ENCODE measurements at regions not wholly inside any gene's neighbourhood (a gene's known extent, or its start where the extent isn't known, plus 50 kb on each side); places are given as distances from the start of the nearest gene placed in this dataset.

DNA sequence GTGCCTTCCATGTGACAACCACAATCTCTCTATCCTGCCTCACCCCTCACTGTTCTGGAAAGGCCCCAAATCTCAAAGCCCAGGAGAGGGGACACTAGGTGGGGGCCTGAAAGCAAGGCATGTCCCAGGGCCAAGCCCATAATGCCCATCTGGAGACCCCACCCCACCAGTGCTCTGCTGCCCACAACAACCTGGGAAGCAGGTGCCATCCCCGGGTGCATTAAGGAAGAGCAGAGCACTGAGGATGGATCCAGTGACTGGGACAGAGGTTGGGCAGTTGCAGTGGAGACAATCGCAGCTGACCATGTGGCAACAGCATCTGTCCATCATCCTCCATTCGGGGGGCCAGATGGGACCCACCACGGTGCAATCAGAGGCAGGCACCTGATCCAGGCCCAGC is 106.2 kb upstream of the PRR20G start:
- no peak for DNase-seq

DNA sequence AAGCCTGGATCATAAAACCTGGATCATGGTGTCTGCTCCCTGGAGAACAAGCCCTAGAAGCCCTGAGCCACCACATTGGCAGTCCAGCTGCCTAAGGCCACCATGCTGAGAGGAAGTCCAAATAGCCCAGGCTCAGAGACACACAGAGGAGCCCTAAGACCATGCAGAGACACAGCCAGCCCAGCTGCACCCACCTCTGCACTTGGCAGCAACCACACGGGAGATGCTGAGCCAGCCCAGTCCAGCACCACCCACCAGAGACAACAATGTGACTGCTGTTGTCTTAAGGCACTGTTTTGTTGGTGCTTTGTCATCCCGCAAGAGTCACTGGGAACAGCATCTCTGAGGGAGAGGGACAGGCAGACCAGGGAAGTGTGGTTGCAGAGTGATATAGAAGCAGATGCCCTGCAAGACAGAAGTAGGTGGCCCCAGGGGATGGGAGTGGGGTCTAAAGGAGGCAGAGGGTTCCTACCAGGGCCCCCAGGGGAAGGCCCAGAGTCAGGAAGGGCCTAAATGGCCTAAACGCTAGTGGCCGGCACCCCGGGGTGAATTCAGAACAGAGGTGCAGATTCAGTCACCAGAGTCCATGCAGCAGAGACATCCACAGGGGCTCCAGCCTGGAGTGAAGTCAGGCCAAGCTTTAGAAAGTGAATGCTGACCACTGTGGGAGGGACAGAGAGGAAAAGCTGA is 105.4 kb upstream of the PRR20G start:
- DNase-seq: no peak

DNA sequence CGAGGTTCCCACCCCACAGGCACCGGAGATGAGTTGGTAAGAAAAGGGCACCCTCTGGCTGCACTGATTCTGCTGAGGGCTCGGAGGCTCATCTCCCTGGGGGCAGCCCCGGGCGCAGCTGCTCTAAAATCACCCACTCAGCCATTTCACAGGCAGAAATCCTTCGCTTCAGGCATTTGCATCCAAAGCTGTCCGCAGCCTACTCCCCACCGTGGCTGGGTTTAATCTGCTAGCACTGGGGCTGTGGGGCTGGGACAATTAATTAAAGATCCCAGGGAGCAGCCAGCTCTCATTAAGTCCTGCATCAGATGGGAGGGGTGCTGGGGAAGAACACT is 104.3 kb upstream of the PRR20G start:
- DNase-seq: no peak

DNA sequence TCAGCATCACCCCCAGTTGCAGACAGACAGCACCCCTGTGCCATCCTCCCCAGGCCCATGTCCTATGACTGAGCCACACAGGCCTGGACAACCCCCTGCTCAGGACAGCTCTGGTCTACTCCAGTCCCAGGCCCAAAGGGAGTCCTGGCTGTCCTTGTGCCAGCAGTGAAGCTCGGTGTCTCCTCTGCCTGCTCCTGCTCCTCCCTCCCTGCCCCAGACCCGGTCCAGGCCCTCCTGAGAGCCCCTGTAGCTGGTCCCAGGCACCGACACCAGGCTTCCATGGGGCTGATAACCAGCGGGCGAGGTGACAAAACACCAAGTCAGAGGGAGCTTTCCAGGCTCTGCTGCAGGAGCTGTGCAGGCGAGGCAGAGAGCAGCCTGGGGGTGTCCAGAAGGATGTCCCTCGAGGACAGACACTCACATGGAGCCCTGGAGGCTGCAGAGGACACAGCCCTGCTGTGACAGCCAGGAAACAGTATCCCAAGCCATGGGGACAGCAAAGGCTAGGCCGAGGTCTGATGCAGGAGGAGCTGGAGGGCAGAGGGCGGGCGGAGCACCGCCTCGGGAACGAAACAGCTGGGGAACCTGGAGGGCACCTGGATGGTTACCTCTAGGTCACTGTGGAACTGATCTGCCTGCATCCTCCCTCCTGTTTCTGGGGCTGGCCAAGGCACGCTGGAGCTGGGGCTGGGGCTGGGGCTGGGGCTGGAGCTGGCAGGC is 103.8 kb upstream of the PRR20G start:
- no peak for DNase-seq

DNA sequence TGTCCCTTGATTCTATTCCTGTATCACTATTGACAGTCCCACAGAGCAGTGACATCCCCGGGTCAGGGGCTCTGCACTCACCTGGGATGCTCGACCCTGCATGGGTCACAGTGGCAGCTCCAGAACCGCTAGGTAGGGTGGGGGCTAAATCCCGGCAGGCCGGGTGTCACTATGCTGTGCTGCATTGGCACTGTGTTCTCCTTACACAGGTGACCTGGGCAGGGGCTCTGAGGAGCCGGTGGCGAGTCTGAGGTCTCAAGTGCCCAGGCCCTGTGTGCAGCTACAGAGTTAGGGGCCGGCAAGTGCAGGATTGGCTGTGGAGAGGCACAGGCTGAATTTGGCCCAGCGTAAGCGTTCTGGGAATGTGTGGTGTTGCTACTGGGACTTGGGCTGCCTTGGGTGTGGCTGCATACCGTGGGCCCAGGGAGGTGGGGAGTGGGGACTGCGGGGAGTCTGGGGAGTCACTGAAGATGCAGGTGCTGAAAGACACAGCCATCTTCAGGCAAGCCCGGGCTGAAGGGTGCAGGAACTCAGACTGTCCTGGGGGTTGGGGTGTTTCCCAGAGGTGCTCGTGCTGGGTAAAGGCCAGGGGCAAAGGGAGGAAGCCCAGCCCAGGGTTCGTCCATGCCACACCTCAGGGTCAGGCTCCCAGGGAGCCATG is 102.6 kb upstream of the PRR20G start:
- DNase-seq: no peak

DNA sequence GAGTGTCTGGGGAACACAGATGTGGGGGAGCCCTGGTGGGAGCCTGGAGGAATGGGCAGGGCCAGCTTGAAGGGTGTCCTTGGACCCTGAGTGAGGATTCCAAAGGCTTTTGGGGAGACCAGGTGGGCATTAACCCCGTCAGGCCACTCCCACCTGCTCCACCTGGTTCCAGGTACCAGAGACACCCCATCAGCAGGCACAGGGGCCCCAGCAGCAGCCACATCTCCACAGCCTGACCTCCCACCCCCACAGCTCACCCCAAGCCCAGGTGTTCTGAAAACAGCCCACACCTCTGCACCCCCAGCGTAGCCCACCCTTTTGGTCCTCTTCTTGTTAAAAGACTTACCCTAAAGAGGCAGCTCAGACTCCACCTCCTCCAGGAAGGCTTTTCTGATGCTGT is 102.1 kb upstream of the PRR20G start:
- DNase-seq: no peak

DNA sequence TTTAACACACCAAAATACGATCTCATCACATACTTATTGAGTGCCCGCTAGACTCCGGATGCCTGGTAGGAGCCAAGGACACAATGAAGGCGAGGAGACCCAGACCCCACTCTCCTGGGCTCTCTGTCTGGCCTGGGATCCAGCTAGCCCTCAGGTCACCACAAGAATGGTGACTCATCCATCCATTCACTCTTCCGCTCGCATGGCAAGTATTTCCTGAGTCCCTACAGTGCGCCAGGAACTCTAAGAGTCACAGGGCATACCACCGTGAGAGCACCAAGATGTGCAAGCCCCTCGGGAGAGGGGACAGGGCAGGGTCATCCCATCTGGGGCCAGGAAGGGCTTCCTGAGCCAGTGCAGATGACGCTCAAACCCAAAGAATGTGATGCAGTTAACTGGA is 101.6 kb upstream of the PRR20G start:
- DNase-seq: no peak

DNA sequence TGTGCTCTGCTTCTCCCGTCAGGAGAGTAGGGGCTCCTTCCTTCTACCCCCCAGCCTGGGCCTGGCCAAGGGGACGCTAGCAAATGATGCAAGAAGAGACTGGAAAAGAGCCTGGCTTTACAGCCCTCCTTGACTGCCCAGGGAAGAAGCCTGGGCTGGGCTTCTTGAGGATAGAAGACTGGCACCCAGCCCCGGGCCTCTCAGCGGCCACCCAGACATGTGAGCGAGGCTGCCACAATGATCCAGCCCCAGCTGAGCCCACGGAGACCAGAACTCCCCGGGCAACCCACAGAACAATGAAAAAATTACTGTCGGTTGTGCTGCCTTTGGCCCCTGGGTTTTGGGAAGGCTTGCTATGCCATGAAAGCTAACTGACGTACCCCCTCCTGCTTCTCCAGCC is 100.6 kb upstream of the PRR20G start:
- no peak for DNase-seq

DNA sequence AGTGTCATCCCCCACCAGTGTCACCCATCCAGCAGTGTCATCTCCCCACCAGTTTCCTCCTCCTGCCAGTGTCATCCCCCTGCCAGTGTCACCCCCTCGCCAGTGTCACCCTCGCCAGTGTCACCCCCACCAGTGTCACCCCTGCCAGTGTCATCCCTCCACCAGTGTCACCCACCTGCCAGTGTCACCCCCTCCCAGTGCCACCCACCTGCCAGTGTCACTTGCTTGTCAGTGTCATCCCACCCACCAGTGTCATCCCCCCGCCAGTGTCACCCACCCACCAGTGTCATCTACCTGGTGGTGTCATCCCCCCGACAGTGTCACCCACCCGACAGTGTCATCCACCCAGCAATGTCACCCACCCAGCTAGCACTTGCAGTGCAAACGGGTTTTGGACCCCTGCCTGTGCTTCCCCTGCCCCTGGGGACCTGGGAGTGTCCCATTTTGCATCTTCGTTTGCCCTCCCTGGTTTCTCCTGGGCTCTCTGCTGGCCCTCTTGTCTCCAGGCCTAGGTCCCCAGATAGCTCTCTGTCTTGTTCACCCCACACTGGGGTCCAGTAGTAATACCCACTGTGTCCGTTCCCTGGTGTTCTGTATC is 99.8 kb upstream of the PRR20G start:
- DNase-seq: no peak

DNA sequence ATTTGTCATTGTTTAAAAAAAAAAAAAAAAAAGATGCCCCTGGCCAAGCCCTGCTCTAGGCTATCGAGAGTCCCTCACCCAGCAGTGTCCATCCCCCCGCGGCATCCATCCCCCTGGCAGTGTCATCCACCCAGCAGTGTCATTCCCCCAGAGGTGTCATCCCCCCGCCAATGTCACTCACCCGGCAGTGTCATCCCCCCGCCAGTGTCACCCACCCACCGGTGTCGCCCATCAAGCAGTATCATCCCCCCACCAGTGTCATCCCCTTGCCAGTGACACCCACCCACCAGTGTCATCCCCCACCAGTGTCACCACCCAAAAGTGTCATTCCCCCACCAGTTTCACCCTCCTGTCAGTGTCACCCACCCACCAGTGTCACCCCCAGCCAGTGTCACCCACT is 99.3 kb upstream of the PRR20G start:
- DNase-seq: no peak

DNA sequence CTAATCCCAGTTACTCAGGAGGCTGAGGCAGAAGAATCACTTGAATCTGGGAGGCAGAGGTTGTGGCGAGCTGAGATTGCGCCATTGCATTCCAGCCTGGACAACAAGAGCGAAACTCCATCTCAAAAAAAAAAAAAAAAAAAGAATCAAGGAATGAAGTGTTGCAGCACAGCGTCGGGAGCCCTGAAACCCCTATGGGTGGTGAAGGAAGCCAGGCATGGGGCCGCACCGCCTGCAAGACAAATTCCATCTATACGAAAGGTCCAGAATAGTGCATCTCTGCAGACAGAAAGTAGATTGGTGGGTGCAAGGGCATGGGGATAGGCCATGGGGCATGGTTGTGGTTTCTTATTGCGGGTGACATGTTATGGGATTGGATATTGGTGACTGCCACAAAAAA is 98.6 kb upstream of the PRR20G start:
- no peak for DNase-seq

DNA sequence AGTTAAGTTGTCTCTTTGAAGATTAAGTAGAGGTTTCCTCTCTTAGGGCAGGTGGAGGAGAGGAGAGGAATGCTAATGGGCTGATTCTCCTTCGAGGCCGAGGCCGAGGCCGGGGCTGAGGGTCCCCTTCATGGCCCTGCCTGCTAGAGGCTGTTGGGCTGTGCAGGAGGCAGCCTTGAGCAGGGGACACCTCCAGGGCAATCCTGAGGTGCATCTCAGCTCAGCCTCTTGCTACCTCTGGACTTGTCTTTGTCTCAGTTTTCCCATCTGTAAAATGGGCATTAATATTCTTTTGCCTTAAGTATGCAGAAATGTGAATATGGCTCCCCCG is 97.7 kb upstream of the PRR20G start:
- no peak for DNase-seq

DNA sequence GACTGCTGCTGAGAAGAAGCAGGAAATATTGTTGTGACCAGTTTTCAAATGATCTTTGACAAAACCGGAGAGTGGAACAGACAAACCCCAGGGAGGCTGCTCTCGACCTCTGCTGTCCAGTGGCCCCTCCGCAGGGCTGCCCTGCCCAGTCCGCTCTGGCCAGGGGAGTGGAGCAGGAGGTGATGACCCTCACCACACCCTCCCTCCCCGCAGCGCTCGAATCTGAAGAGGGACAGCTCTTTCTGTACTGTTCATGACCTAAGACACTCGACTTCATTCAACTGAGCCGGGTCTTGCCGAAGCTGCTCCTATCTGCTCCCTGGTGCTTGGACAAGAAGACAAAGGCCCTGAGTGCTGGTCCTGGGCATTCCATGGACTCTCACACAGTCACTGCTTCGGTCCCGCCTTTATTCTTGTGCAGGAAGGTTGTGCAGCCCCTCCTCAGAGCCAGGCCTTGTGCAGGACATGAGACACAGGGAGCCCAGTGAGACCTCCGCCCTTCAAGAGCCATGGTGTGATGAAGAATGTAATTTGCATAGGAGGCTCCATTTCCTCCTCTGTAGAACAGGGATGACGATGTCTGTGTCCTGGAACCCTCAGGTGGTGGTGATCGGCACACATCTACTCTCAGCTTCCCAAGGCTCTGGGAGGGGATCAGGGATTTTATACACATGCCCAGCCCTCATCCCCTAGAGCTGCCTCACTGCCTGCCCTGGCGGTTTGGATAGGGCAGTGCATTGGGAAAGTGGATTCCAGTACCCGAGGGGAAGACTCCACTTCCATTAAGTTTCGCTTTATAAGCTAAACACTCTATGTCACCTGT is 97.1 kb upstream of the PRR20G start:
- no peak for DNase-seq

DNA sequence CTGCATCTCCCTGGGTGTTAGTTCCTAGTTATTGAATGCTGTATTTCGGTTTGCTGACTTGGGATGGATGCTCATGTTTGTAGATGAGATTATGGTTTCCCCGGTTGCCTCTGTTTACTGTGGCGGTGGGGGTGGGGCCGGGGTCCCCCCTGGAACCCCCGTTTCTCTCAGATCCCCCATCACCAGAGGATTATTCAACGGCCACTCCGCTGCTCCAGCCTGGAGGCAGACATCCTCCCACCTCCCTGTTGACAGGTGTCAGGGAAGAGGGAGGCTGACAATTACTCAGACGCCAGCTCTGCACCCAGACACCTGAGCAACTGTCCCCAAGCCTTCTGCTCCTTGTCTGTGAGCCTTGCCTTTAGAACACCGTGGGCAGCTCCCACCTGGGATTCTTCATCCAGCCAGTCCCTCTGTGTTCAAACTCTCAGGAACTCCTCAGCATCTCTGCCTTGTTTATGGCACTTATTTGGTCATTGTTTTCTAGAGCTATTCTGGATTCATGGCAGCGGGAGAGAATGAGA is 95.9 kb upstream of the PRR20G start:
- DNase-seq: no peak

DNA sequence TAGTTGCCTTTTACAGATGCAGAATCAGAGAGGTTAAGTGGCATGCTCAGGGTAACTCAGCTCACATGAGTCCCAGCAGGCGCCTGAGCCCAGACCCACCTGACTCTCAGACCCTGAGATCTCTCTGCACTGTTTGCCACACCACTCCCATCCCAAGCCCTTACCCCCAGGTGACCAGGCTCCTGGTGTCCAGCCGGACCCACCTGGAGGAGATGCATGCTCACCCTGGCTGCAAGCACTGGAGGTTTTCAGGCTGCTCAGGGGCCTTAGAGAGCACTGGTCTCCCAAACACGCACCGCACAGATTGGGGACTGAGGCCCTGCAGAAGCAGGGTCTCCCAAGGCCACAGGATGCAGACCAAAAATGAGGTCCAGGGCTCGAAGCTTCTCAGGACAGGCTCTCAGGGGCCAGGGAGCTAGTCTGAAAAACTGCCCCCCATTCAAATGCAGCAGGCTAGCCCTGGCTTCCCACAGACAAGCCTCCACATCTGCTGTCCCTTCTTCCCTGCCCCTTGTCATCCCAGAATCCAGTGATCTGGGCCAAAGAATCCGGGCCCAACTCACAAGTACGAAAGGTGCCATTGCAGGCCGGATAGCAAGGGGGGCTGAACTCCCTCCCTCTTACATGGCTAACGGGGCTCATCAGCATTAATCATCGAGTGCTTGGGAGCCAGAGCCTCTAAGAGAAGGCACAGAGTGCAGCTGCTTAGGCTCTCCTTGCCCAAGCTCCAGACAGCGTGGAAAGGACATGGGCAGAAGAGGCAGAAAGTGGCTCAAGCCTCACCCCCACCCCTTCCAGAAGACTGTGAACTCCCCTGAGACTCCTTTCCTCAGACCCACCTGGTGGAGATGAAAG is 90.2 kb upstream of the PRR20G start:
- DNase-seq: no peak

DNA sequence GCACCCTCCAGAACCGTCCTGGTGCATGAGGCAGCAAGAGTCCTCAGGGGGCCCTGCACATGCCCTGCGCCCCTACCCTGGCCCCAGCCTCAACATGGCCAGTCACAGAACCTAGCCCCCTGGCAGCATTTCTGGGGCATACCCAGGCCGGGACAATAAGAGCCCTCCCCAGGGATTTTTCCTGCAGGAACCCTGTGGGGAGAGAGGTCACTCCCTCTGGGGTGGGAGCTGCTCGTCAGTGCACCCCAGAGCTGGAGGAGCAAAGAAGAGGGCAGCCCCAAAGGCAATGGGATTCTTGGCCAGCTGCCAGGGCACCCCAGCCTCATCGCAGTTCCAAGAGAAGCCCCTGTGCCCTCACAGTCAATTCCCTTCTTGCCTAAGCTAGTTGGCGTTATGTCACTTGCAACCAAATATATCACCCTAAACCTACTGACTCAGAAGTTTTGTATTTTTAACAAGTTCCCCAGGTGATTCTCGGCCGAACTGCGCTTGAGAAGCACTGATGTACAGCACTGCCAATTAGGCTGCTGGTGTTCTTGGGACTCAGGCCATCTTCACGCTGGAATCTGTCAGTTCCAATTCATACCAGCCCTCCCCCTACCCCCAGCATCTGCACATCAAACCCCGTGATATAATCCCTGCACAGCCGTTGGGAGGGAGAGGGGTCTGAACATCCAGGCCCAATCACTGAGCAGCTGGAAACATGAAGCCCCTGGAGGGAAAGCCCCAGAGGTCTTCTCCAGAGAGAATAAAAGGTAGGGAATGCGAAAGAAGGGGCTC is 87.5 kb upstream of the PRR20G start:
- DNase-seq: no peak

DNA sequence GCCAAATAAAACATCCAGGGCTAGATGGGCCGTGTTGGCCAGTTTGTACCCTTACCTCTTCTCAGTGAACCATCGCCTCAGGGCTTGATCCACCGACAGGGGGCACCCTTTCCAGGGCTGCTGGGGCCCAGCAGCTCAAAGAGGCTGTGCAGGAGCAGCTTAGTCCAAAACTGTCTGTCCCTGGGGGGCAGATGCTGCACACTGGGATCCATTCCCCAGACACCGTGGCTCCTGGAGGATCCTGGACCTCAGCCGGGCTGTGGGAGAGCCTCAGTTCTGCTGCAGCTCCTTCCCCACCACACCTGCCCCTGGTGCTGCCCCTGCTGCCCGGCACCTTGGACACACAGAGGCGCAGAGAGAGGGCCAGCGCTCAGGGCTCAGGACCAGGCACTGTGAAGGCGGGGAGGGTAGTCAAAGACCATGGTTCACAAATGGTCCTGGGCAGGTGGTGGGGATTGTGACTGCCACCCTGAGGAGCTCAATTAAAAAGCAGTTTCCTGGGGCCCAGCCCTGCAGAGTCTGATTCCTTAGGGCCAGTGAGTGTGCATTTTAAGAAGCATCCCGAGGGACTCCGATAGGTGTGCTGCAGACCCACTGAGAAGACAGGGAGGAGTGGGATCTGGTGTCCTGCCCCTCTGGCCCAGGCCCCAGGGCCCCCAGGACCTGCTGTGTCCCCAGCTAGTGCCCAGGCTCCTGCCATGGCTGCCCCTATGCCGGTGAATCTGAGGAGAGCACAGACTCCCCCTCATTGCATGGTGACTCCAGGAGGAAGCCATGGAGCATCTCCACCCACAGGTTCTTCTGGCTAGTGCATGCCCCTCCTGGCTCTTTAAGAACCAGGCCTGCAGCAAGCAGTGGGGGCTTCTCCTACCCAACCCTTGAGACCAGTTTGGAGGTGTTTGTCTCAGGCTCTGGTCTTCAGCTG is 86.5 kb upstream of the PRR20G start:
- no peak for DNase-seq

DNA sequence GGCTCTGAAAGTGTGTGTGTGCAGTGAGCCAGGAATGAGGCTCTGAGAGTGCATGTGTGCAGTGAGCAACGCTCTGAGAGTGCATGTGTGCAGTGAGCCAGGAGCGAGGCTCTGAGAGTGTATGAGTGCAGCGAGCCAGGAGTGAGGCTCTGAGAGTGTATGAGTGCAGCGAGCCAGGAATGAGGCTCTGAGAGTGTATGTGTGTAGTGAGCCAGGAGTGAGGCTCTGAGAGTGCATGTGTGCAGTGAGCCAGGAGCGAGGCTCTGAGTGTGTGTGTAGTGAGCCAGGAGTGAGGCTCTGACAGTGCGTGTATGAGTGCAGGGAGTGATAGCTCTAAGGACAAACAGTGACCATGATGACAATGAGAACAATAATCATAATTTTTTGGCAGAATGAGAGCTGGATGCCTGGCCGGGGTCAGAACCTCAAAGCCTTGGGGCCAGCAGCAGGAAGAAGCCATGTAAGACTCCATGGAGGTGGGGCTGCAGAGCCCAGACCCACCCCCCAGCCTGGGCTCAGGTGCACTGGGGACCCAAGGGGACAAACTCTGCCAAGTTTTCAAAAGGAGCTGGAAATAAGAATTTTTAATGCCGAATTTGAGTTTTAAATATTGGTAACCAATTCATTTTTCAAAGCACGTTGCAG is 85.7 kb upstream of the PRR20G start:
- no peak for DNase-seq

DNA sequence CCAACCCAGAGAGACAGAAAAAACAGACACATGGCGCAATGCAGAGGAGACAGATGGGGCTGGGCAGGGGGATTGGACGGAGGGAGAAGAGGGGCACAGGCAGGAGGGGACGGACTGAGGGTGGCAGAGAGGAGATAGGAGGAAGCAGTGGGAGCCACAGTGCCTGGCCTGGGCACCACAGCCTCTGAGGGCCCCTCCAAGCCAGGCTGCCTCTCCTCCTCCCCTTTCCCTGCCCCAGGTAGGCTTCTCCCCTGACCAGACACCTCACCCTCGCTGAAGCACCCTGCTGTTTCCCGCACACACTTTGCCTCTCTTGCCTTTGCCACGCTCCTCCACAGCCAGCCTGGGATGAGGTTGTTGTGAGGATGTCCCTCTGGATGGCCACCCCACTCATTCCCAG is 84.0 kb upstream of the PRR20G start:
- DNase-seq: no peak

DNA sequence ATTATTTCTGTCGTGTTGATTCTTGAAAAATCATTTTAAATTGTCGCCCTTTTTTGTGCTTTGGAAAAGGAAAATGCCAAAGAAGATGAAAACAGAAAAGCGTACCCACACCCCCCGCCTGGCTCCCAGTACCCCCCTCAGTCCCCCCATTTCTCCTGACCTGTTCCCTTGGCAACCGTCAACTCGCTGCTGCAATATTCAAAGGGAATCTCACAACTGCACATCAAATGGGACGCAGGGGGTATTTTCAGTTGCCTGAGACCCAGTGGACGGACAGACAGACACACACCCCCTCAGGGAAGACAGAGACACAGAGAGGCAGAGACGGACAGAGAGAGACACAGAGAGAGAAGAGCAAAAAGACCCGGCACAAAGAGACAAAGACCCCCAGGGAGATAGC is 83.5 kb upstream of the PRR20G start:
- no peak for DNase-seq

Data from activated naive CD4-positive, alpha-beta T cell treated with Interleukin-2 at 50 U/mL for 16 hours (primary cell).